Endodermal cell (in vitro differentiated cells): ENCODE measurements at regions not wholly inside any gene's neighbourhood (a gene's known extent, or its start where the extent isn't known, plus 50 kb on each side); places are given as distances from the start of the nearest gene placed in this dataset.

Experiments used
- DNase-seq: peaks from one replicate; pipeline ENCODE4 v3.0.0-alpha.2; 2017
- H3K27ac ChIP-seq: 2 replicates; pipeline ENCODE4 v1.5.1; 2013; ENCODE audit warnings: mild to moderate bottlenecking, low read depth, low read length, moderate library complexity
- H3K27me3 ChIP-seq: 2 replicates; pipeline ENCODE4 v1.6.1; 2013; ENCODE audit warnings: mild to moderate bottlenecking, low read length, moderate library complexity; ENCODE audit not compliant: insufficient read depth, control insufficient read depth, poor library complexity, severe bottlenecking
- H3K36me3 ChIP-seq: 2 replicates; pipeline ENCODE4 v1.7.0; 2013; ENCODE audit warnings: mild to moderate bottlenecking, low read length, moderate library complexity; ENCODE audit not compliant: control insufficient read depth, insufficient read depth
- H3K4me1 ChIP-seq: one replicate; pipeline ENCODE4 v1.7.0; 2013; ENCODE audit warnings: low read length; ENCODE audit not compliant: control insufficient read depth, insufficient read depth
- H3K4me3 ChIP-seq: 2 replicates; pipeline ENCODE4 v1.5.1; 2013; ENCODE audit warnings: mild to moderate bottlenecking, low read length, moderate library complexity
- H3K9ac ChIP-seq: 2 replicates; pipeline ENCODE4 v1.6.1; 2013; ENCODE audit warnings: mild to moderate bottlenecking, low read length, moderate library complexity; ENCODE audit not compliant: poor library complexity, severe bottlenecking; ENCODE audit errors: extremely low read depth
- H3K9me3 ChIP-seq: 2 replicates; pipeline ENCODE4 v1.6.1; 2013; ENCODE audit warnings: mild to moderate bottlenecking, low read length, moderate library complexity; ENCODE audit not compliant: control insufficient read depth
- H3K27ac Mint-ChIP-seq: 2 replicates; pipeline ENCODE4 v1.8.0; 2020; ENCODE audit warnings: mixed read lengths
- H3K27me3 Mint-ChIP-seq: 2 replicates; pipeline ENCODE4 v1.8.0; 2021; ENCODE audit warnings: mild to moderate bottlenecking, mixed read lengths; ENCODE audit not compliant: insufficient read depth
- H3K36me3 Mint-ChIP-seq: 2 replicates; pipeline ENCODE4 v1.8.0; 2020; ENCODE audit warnings: low read depth, mixed read lengths
- H3K4me1 Mint-ChIP-seq: 2 replicates; pipeline ENCODE4 v1.8.0; 2020; ENCODE audit warnings: mixed read lengths
- H3K4me3 Mint-ChIP-seq: 2 replicates; pipeline ENCODE4 v1.8.0; 2020; ENCODE audit warnings: mild to moderate bottlenecking, moderate library complexity, mixed read lengths
- H3K9me3 Mint-ChIP-seq: 2 replicates; pipeline ENCODE4 v1.8.0; 2020; ENCODE audit warnings: mild to moderate bottlenecking, mixed read lengths
- CTCF ChIP-seq: fragments of 200-600 bp; sonication (generic); conservative IDR thresholded peaks from 2 replicates; pipeline ENCODE4 v1.5.0; 2021; ENCODE audit warnings: antibody characterized with exemption, mild to moderate bottlenecking
- WGBS, 2 experiments: methylation state at CpG; one replicate each; pipeline versions ENCODE4 v1.1.5 to v1.1.7; 2013; ENCODE audit warnings: missing lambda C conversion rate in 2 of 2, mixed read lengths in 1 of 2; ENCODE audit not compliant: insufficient coverage in 1 of 2, insufficient read length in 1 of 2; 5-methylcytosine and 5-hydroxymethylcytosine counted together

DNA sequence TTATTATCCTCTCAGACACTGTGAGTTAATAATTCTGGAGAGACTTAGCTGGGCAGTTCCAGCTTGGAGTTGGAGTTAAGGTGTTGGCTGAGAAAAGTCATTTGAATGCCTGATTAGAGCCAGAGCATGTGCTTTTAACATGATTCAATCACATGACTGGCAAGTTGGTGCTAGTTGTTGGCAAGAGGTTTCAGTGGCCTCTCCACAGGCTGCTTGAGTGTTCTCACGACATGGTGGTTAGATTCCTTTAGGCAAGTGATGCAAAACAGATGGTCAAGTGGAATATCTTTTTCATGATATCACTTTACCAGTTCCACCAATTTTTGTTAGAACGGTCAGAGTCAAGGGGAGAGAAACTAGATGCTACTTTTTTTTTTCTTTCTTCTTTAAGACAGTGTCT lies 262.7 kb upstream of the FN1 start:
- Mint-ChIP-seq H3K27me3 (no peaks in the 10 kb centered on the region), H3K9me3 (peaks cover 8% of the 10 kb centered on the region), H3K4me1 (peaks cover 15% of the 10 kb centered on the region), H3K27ac (no peak overlapping the region), H3K36me3 (peaks cover 6% of the 10 kb centered on the region), H3K4me3 (no peak overlapping the region)
- no peaks in the 10 kb centered on the region for H3K36me3 ChIP-seq
- no peak overlapping the region for H3K4me3 ChIP-seq
- no peak for TF ChIP-seq CTCF
- peaks cover 16% of the 10 kb centered on the region for H3K9me3 ChIP-seq
- no peak for DNase-seq
- H3K9ac ChIP-seq, result no peak overlapping the region
- H3K27me3 ChIP-seq, result no peaks in the 10 kb centered on the region
- peaks cover 3% of the 10 kb centered on the region for H3K4me1 ChIP-seq
- WGBS, 2 experiments, result 94% methylated on average over 2 of the region's 2 CpGs; no CpG with 5 or more reads in 1 of the 2 experiments
- H3K27ac ChIP-seq, result no peak overlapping the region

- no peak overlapping the region for H3K27ac Mint-ChIP-seq
- Histone ChIP-seq H3K27me3 (no peaks in the 10 kb centered on the region), H3K27ac (no peak overlapping the region), H3K4me3 (no peak overlapping the region), H3K9me3 (peaks cover 16% of the 10 kb centered on the region), H3K9ac (no peak overlapping the region), H3K4me1 (peaks cover 3% of the 10 kb centered on the region), H3K36me3 (no peaks in the 10 kb centered on the region)
- WGBS, 2 experiments, result 65 to 100% methylated on average over 1 to 6 of the region's 6 CpGs
- peaks cover 24% of the 10 kb centered on the region for H3K4me1 Mint-ChIP-seq
- H3K9me3 Mint-ChIP-seq, result peaks cover 8% of the 10 kb centered on the region
- TF ChIP-seq CTCF, result no peak
- no peak for DNase-seq
- H3K4me3 Mint-ChIP-seq, result no peak overlapping the region
- peaks cover 6% of the 10 kb centered on the region for H3K36me3 Mint-ChIP-seq
- H3K27me3 Mint-ChIP-seq, result no peaks in the 10 kb centered on the region
Measured at GRCh38 chr2:215697496-215697895, 261.6 kb upstream of the FN1 start.

GRCh38 chr2:215697003-215697402 lies 261.1 kb upstream of the FN1 start:
- 71 to 89% methylated on average over 2 of the region's 2 CpGs for WGBS, 2 experiments
- DNase-seq, result no peak
- Mint-ChIP-seq H3K9me3 (peaks cover 8% of the 10 kb centered on the region), H3K36me3 (peaks cover 6% of the 10 kb centered on the region), H3K4me3 (no peak overlapping the region), H3K4me1 (peaks cover 28% of the 10 kb centered on the region), H3K27me3 (no peaks in the 10 kb centered on the region), H3K27ac (no peak overlapping the region)
- no peak overlapping the region for H3K9ac ChIP-seq
- peaks cover 3% of the 10 kb centered on the region for H3K4me1 ChIP-seq
- H3K4me3 ChIP-seq, result no peak overlapping the region
- no peaks in the 10 kb centered on the region for H3K27me3 ChIP-seq
- no peak overlapping the region for H3K27ac ChIP-seq
- peaks cover 16% of the 10 kb centered on the region for H3K9me3 ChIP-seq
- H3K36me3 ChIP-seq, result no peaks in the 10 kb centered on the region
- no peak for TF ChIP-seq CTCF
